IMR-90 (cell line): ENCODE measurements at regions not wholly inside any gene's neighbourhood (a gene's known extent, or its start where the extent isn't known, plus 50 kb on each side); places are given as distances from the start of the nearest gene placed in this dataset.
"Not testable (repeated sequence)": the region's sequence is repeated elsewhere in the genome, so short reads cannot be mapped to it uniquely, and the experiment has no call there.

Experiments
- MAFK ChIP-seq: IDR thresholded peaks from 2 replicates; pipeline ENCODE4 v1.6.1; 2012; ENCODE audit warnings: low read depth, low read length, improper control_type of control experiment
- MXI1 ChIP-seq: IDR thresholded peaks from 2 replicates; pipeline ENCODE4 v1.6.1; 2012; ENCODE audit warnings: low read depth, mild to moderate bottlenecking, low read length, moderate library complexity, borderline replicate concordance
- SMC3 ChIP-seq: fragments of 150-350 bp; IDR thresholded peaks from 2 replicates; pipeline ENCODE4 v1.6.1; 2016; ENCODE audit warnings: low read depth, mild to moderate bottlenecking, antibody characterized with exemption, low read length, moderate library complexity
- TF ChIP-seq, protein P1 (sequence below): fragments of 150-350 bp; IDR thresholded peaks from 2 replicates; pipeline ENCODE4 v1.6.1; 2016; ENCODE audit warnings: low read depth, mild to moderate bottlenecking, low read length, moderate library complexity, borderline replicate concordance
- TF ChIP-seq, protein P2 (sequence below): conservative IDR thresholded peaks from 2 replicates; pipeline ENCODE4 v1.5.1; 2012; ENCODE audit warnings: mild to moderate bottlenecking, low read depth, low read length, improper control_type of control experiment

GRCh38 chr2:87638872-87639271, 109.0 kb upstream of the PLGLB2 start:
- TF ChIP-seq, protein P1, sequence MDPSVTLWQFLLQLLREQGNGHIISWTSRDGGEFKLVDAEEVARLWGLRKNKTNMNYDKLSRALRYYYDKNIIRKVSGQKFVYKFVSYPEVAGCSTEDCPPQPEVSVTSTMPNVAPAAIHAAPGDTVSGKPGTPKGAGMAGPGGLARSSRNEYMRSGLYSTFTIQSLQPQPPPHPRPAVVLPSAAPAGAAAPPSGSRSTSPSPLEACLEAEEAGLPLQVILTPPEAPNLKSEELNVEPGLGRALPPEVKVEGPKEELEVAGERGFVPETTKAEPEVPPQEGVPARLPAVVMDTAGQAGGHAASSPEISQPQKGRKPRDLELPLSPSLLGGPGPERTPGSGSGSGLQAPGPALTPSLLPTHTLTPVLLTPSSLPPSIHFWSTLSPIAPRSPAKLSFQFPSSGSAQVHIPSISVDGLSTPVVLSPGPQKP = not testable (repeated sequence)
- TF ChIP-seq, protein P2, sequence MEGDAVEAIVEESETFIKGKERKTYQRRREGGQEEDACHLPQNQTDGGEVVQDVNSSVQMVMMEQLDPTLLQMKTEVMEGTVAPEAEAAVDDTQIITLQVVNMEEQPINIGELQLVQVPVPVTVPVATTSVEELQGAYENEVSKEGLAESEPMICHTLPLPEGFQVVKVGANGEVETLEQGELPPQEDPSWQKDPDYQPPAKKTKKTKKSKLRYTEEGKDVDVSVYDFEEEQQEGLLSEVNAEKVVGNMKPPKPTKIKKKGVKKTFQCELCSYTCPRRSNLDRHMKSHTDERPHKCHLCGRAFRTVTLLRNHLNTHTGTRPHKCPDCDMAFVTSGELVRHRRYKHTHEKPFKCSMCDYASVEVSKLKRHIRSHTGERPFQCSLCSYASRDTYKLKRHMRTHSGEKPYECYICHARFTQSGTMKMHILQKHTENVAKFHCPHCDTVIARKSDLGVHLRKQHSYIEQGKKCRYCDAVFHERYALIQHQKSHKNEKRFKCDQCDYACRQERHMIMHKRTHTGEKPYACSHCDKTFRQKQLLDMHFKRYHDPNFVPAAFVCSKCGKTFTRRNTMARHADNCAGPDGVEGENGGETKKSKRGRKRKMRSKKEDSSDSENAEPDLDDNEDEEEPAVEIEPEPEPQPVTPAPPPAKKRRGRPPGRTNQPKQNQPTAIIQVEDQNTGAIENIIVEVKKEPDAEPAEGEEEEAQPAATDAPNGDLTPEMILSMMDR = not testable (repeated sequence)
- TF ChIP-seq MAFK, MXI1, SMC3: not testable (repeated sequence)
